GM21381 (cell line): ENCODE measurements at regions not wholly inside any gene's neighbourhood (a gene's known extent, or its start where the extent isn't known, plus 50 kb on each side); places are given as distances from the start of the nearest gene placed in this dataset.

Experiments
- ATAC-seq: cut with Tn5 transposase; IDR thresholded peaks from one replicate; pipeline ENCODE4 v1.9.1; 2021; ENCODE audit warnings: mild to moderate bottlenecking, moderate library complexity; ENCODE audit not compliant: unreplicated experiment

- no peak for ATAC-seq
Observed at GRCh38 chr17:12522336-12522735, 143.4 kb upstream of the MYOCD start.

- no peak for ATAC-seq
Observed at GRCh38 chr17:12522743-12523183, 142.9 kb upstream of the MYOCD start.

- ATAC-seq = no peak
Observed at GRCh38 chr17:12523244-12523643, 142.4 kb upstream of the MYOCD start.

GRCh38 chr17:12528036-12528435 lies 137.7 kb upstream of the MYOCD start:
- ATAC-seq = no peak

- no peak for ATAC-seq
Observed at GRCh38 chr17:12530161-12530560, 135.5 kb upstream of the MYOCD start.

- ATAC-seq = no peak
Observed at GRCh38 chr17:12536021-12536420, 129.7 kb upstream of the MYOCD start.

- ATAC-seq = no peak
Observed at GRCh38 chr17:12536472-12536871, 129.2 kb upstream of the MYOCD start.

- no peak for ATAC-seq
Observed at GRCh38 chr17:12537436-12537835, 128.3 kb upstream of the MYOCD start.

GRCh38 chr17:12538003-12538402 lies 127.7 kb upstream of the MYOCD start:
- no peak for ATAC-seq

GRCh38 chr17:12545877-12546513 lies 119.7 kb upstream of the MYOCD start:
- ATAC-seq = no peak

- no peak for ATAC-seq
Observed at GRCh38 chr17:12546983-12547382, 118.7 kb upstream of the MYOCD start.

- no peak for ATAC-seq
Observed at GRCh38 chr17:12547831-12548230, 117.9 kb upstream of the MYOCD start.

- no peak for ATAC-seq
Observed at GRCh38 chr17:12548558-12548957, 117.1 kb upstream of the MYOCD start.

GRCh38 chr17:12549499-12550041 lies 116.1 kb upstream of the MYOCD start:
- ATAC-seq = no peak

- no peak for ATAC-seq
Observed at GRCh38 chr17:12553625-12554024, 112.1 kb upstream of the MYOCD start.

- ATAC-seq = no peak
Observed at GRCh38 chr17:12554251-12554650, 111.4 kb upstream of the MYOCD start.

- ATAC-seq = no peak
Observed at GRCh38 chr17:12566291-12566690, 99.4 kb upstream of the MYOCD start.

- ATAC-seq = no peak
Observed at GRCh38 chr17:12567077-12568053, 98.3 kb upstream of the MYOCD start.

GRCh38 chr17:12568358-12569251 lies 97.1 kb upstream of the MYOCD start:
- no peak for ATAC-seq

GRCh38 chr17:12571606-12572005 lies 94.1 kb upstream of the MYOCD start:
- no peak for ATAC-seq

- ATAC-seq = no peak
Observed at GRCh38 chr17:12574525-12574924, 91.2 kb upstream of the MYOCD start.
